ENCODE measurements at regions not wholly inside any gene's neighbourhood (a gene's known extent, or its start where the extent isn't known, plus 50 kb on each side); places are given as distances from the start of the nearest gene placed in this dataset.

- H3K4me3 ChIP-seq (ENCODE audit: insufficient read depth in 1 of 2, low read depth in 1 of 2, low read length in 2 of 2) = no peak overlapping the region
- no peak overlapping the region for H3K23ac ChIP-seq (ENCODE audit: low read length in 2 of 2)
Observed at GRCh38 chr9:16150938-16151650, 598.3 kb downstream of the CCDC171 start.

GRCh38 chr9:16152276-16153101, 599.6 kb downstream of the CCDC171 start:
- Histone ChIP-seq H3K4ac (ENCODE audit: low read depth in 1 of 2, low read length in 2 of 2) (no peak overlapping the region), H2BK5ac (ENCODE audit: low read depth, low read length, poor library complexity, severe bottlenecking) (no peak overlapping the region), H2AFZ (ENCODE audit: low read depth, low read length) (no peak overlapping the region), H3K27ac (ENCODE audit: low read length, poor library complexity, severe bottlenecking) (no peak overlapping the region), H3K14ac (ENCODE audit: low read length in 2 of 2) (no peak overlapping the region), H4K8ac (ENCODE audit: low read length) (no peak overlapping the region), H2BK12ac (ENCODE audit: low read length in 2 of 2) (no peak overlapping the region), H3K18ac (ENCODE audit: low read depth in 1 of 2, low read length in 2 of 2) (no peak overlapping the region), H2AK5ac (ENCODE audit: low read length, severe bottlenecking) (peak overlapping the region; percentile 19), H3K9me3 (ENCODE audit: control insufficient read depth, low read length) (no peaks in the 10 kb centered on the region), H3K4me1 (ENCODE audit: control insufficient read depth, insufficient read depth, low read depth, low read length) (peaks cover 6% of the 10 kb centered on the region), H4K91ac (ENCODE audit: low read length) (no peak overlapping the region), H3K23ac (ENCODE audit: low read length in 2 of 2) (no peak overlapping the region), H3K36me3 (ENCODE audit: control insufficient read depth in 1 of 2, insufficient read depth in 2 of 2, low read depth in 1 of 2, low read length in 2 of 2) (no peaks in the 10 kb centered on the region), H3K79me1 (replicated peaks; ENCODE audit: low read length, poor library complexity, severe bottlenecking) (no peaks in the 10 kb centered on the region), H2BK120ac (ENCODE audit: low read depth, low read length) (no peak overlapping the region), H2BK15ac (ENCODE audit: low read depth, poor library complexity, severe bottlenecking) (no peak overlapping the region), H3K9ac (ENCODE audit: low read length) (no peak overlapping the region), H3K27me3 (ENCODE audit: control insufficient read depth in 1 of 2, insufficient read depth in 1 of 2, low read length in 2 of 2) (peaks cover 0 to 3% of the 10 kb centered on the region in 2 experiments), H3K4me3 (ENCODE audit: insufficient read depth in 1 of 2, low read depth in 1 of 2, low read length in 2 of 2) (no peak overlapping the region), H3K4me2 (ENCODE audit: low read length, poor library complexity, severe bottlenecking) (no peak overlapping the region)
- no peak for DNase-seq
- WGBS = 65% methylated on average over 12 of the region's 12 CpGs

More at GRCh38 chr9:16150938-16151650, 598.3 kb downstream of the CCDC171 start:
- H2AK5ac ChIP-seq (ENCODE audit: low read length, severe bottlenecking) = no peak overlapping the region
- no peak overlapping the region for H3K27ac ChIP-seq (ENCODE audit: low read length, poor library complexity, severe bottlenecking)
- no peak overlapping the region for H2BK120ac ChIP-seq (ENCODE audit: low read depth, low read length)
- H2BK5ac ChIP-seq (ENCODE audit: low read depth, low read length, poor library complexity, severe bottlenecking) = no peak overlapping the region
- H3K9me3 ChIP-seq (ENCODE audit: control insufficient read depth, low read length) = no peaks in the 10 kb centered on the region
- peaks cover 6% of the 10 kb centered on the region for H3K4me1 ChIP-seq (ENCODE audit: control insufficient read depth, insufficient read depth, low read depth, low read length)
- no peak overlapping the region for H4K91ac ChIP-seq (ENCODE audit: low read length)
- H2BK15ac ChIP-seq (ENCODE audit: low read depth, poor library complexity, severe bottlenecking) = no peak overlapping the region
- WGBS = 74% methylated on average over 9 of the region's 9 CpGs
- no peak overlapping the region for H3K4ac ChIP-seq (ENCODE audit: low read depth in 1 of 2, low read length in 2 of 2)
- H3K18ac ChIP-seq (ENCODE audit: low read depth in 1 of 2, low read length in 2 of 2) = peak overlapping the region in 1 of 2 experiments; percentile 31
- H2BK12ac ChIP-seq (ENCODE audit: low read length in 2 of 2) = peak overlapping the region in 1 of 2 experiments; percentile 2
- H3K79me1 ChIP-seq (replicated peaks; ENCODE audit: low read length, poor library complexity, severe bottlenecking) = no peaks in the 10 kb centered on the region
- no peaks in the 10 kb centered on the region for H3K36me3 ChIP-seq (ENCODE audit: control insufficient read depth in 1 of 2, insufficient read depth in 2 of 2, low read depth in 1 of 2, low read length in 2 of 2)
- no peak overlapping the region for H4K8ac ChIP-seq (ENCODE audit: low read length)
- H3K4me2 ChIP-seq (ENCODE audit: low read length, poor library complexity, severe bottlenecking) = no peak overlapping the region
- no peak overlapping the region for H3K14ac ChIP-seq (ENCODE audit: low read length in 2 of 2)
- no peak overlapping the region for H3K9ac ChIP-seq (ENCODE audit: low read length)
- no peak overlapping the region for H2AFZ ChIP-seq (ENCODE audit: low read depth, low read length)
- peaks cover 0 to 3% of the 10 kb centered on the region in 2 experiments for H3K27me3 ChIP-seq (ENCODE audit: control insufficient read depth in 1 of 2, insufficient read depth in 1 of 2, low read length in 2 of 2)
- DNase-seq = peak; percentile 9

DNA sequence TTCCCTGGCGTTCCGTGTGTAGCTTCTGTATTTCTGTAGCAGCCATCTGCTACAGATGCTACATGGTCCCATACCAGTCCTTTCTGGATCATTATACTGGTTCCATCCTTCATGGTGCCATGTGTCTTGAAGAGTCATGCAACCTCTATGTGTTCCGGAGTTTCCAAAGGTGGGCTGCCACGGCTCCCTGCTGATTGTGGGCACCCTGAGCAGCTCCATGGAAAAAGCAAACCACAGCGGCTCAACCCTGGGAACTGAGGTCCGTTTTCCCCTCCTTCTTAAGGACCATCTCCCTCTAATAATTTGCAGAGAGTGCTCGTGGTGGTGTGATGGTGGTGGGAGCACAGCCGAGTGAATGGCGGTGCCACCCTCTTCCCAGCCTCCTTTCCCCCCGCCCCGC, 600.4 kb downstream of the CCDC171 start:
- 90% methylated on average over 7 of the region's 11 CpGs for WGBS
- no peaks in the 10 kb centered on the region for H3K36me3 ChIP-seq (ENCODE audit: control insufficient read depth in 1 of 2, insufficient read depth in 2 of 2, low read depth in 1 of 2, low read length in 2 of 2)
- H3K27ac ChIP-seq (ENCODE audit: low read length, poor library complexity, severe bottlenecking) = no peak overlapping the region
- no peak overlapping the region for H3K18ac ChIP-seq (ENCODE audit: low read depth in 1 of 2, low read length in 2 of 2)
- H3K79me1 ChIP-seq (replicated peaks; ENCODE audit: low read length, poor library complexity, severe bottlenecking) = no peaks in the 10 kb centered on the region
- no peak overlapping the region for H4K8ac ChIP-seq (ENCODE audit: low read length)
- no peak overlapping the region for H3K4me3 ChIP-seq (ENCODE audit: insufficient read depth in 1 of 2, low read depth in 1 of 2, low read length in 2 of 2)
- no peak overlapping the region for H3K4me2 ChIP-seq (ENCODE audit: low read length, poor library complexity, severe bottlenecking)
- no peak overlapping the region for H3K9ac ChIP-seq (ENCODE audit: low read length)
- H2BK120ac ChIP-seq (ENCODE audit: low read depth, low read length) = no peak overlapping the region
- no peak overlapping the region for H4K91ac ChIP-seq (ENCODE audit: low read length)
- peaks cover 6% of the 10 kb centered on the region for H3K4me1 ChIP-seq (ENCODE audit: control insufficient read depth, insufficient read depth, low read depth, low read length)
- H3K14ac ChIP-seq (ENCODE audit: low read length in 2 of 2) = no peak overlapping the region
- no peak overlapping the region for H2AFZ ChIP-seq (ENCODE audit: low read depth, low read length)
- H3K23ac ChIP-seq (ENCODE audit: low read length in 2 of 2) = no peak overlapping the region
- peaks cover 0 to 3% of the 10 kb centered on the region in 2 experiments for H3K27me3 ChIP-seq (ENCODE audit: control insufficient read depth in 1 of 2, insufficient read depth in 1 of 2, low read length in 2 of 2)
- peak overlapping the region in 1 of 2 experiments; percentile 13 for H2BK12ac ChIP-seq (ENCODE audit: low read length in 2 of 2)
- peak overlapping the region; percentile 62 for H2AK5ac ChIP-seq (ENCODE audit: low read length, severe bottlenecking)
- H2BK15ac ChIP-seq (ENCODE audit: low read depth, poor library complexity, severe bottlenecking) = no peak overlapping the region
- H3K9me3 ChIP-seq (ENCODE audit: control insufficient read depth, low read length) = no peaks in the 10 kb centered on the region
- no peak overlapping the region for H2BK5ac ChIP-seq (ENCODE audit: low read depth, low read length, poor library complexity, severe bottlenecking)
- H3K4ac ChIP-seq (ENCODE audit: low read depth in 1 of 2, low read length in 2 of 2) = no peak overlapping the region
- DNase-seq = no peak

GRCh38 chr9:16153741-16154140, 600.9 kb downstream of the CCDC171 start:
- Histone ChIP-seq H3K4me3 (ENCODE audit: insufficient read depth in 1 of 2, low read depth in 1 of 2, low read length in 2 of 2) (no peak overlapping the region), H3K27me3 (ENCODE audit: control insufficient read depth in 1 of 2, insufficient read depth in 1 of 2, low read length in 2 of 2) (peaks cover 0 to 3% of the 10 kb centered on the region in 2 experiments), H3K9me3 (ENCODE audit: control insufficient read depth, low read length) (no peaks in the 10 kb centered on the region), H2AFZ (ENCODE audit: low read depth, low read length) (no peak overlapping the region), H3K36me3 (ENCODE audit: control insufficient read depth in 1 of 2, insufficient read depth in 2 of 2, low read depth in 1 of 2, low read length in 2 of 2) (no peaks in the 10 kb centered on the region), H2AK5ac (ENCODE audit: low read length, severe bottlenecking) (peak overlapping the region; percentile 62), H3K14ac (ENCODE audit: low read length in 2 of 2) (no peak overlapping the region), H3K18ac (ENCODE audit: low read depth in 1 of 2, low read length in 2 of 2) (no peak overlapping the region), H2BK12ac (ENCODE audit: low read length in 2 of 2) (no peak overlapping the region), H3K79me1 (replicated peaks; ENCODE audit: low read length, poor library complexity, severe bottlenecking) (no peaks in the 10 kb centered on the region), H4K91ac (ENCODE audit: low read length) (no peak overlapping the region), H2BK120ac (ENCODE audit: low read depth, low read length) (no peak overlapping the region), H4K8ac (ENCODE audit: low read length) (no peak overlapping the region), H3K4me2 (ENCODE audit: low read length, poor library complexity, severe bottlenecking) (no peak overlapping the region), H3K27ac (ENCODE audit: low read length, poor library complexity, severe bottlenecking) (no peak overlapping the region), H3K9ac (ENCODE audit: low read length) (no peak overlapping the region), H3K4me1 (ENCODE audit: control insufficient read depth, insufficient read depth, low read depth, low read length) (peaks cover 6% of the 10 kb centered on the region), H2BK5ac (ENCODE audit: low read depth, low read length, poor library complexity, severe bottlenecking) (no peak overlapping the region), H3K23ac (ENCODE audit: low read length in 2 of 2) (no peak overlapping the region), H2BK15ac (ENCODE audit: low read depth, poor library complexity, severe bottlenecking) (no peak overlapping the region), H3K4ac (ENCODE audit: low read depth in 1 of 2, low read length in 2 of 2) (no peak overlapping the region)
- DNase-seq = no peak
- 97% methylated on average over 2 of the region's 2 CpGs for WGBS
